Lower leg skin (tissue), 3 donors: ENCODE measurements at regions not wholly inside any gene's neighbourhood (a gene's known extent, or its start where the extent isn't known, plus 50 kb on each side); places are given as distances from the start of the nearest gene placed in this dataset.

Source experiments
- CTCF ChIP-seq, 3 donors: fragments of 450-650 bp; IDR thresholded peaks; one replicate each; pipeline ENCODE4 v1.5.1; 2016; ENCODE audit warnings: antibody characterized with exemption in 3 of 3, mild to moderate bottlenecking in 3 of 3, moderate library complexity in 2 of 3
- POLR2A ChIP-seq, 2 donors: fragments of 450-650 bp; IDR thresholded peaks; one replicate each; pipeline ENCODE4 v1.6.1; 2016 to 2017; ENCODE audit warnings: antibody characterized with exemption in 2 of 2, mild to moderate bottlenecking in 1 of 2, moderate library complexity in 1 of 2

- TF ChIP-seq POLR2A (IDR thresholded peaks at IDR 0.05) (no peak), CTCF (IDR thresholded peaks at IDR 0.05) (no peak)
These were observed 525.0 kb downstream of the ISL1 start for GRCh38 chr5:51908215-51908614.
